ENCODE measurements at regions not wholly inside any gene's neighbourhood (a gene's known extent, or its start where the extent isn't known, plus 50 kb on each side); places are given as distances from the start of the nearest gene placed in this dataset.

- TF ChIP-seq CTCF (IDR thresholded peaks at IDR 0.05) (no peak), POLR2A (IDR thresholded peaks at IDR 0.05; ENCODE audit: low read depth) (no peak), EP300 (IDR thresholded peaks at IDR 0.05) (no peak)
Observed at GRCh38 chr16:51545951-51546350, 394.9 kb upstream of the SALL1 start.
